ENCODE measurements at regions not wholly inside any gene's neighbourhood (a gene's known extent, or its start where the extent isn't known, plus 50 kb on each side); places are given as distances from the start of the nearest gene placed in this dataset.
"Not testable (repeated sequence)": the region's sequence is repeated elsewhere in the genome, so short reads cannot be mapped to it uniquely, and the experiment has no call there.

DNA sequence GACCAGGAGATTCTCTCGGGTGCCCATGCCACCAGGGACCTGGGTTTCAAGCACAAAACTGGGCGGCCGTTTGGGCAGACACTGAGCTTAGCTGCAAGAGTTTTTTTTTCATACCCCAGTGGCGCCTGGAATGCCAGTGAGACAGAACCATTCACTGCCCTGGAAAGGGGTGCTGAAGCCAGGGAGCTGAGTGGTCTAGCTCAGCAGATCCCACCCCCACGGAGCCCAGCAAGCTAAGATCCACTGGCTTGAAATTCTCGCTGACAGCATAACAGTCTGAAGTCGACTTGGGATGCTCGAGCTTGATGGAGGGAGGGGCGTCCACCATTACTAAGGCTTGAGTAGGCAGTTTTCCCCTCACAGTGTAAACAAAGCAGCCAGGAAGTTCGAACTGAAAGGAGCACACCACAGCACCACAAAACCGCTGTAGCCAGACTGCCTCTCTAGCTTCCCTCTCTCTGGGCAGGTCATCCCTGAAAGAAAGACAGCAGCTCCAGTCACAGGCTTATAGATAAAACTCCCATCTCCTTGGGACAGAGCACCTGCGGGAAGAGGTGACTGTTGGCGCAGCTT is 157.7 kb downstream of the GIPC2 start:
- DNase-seq (ENCODE audit: low spot score); in situ Hi-C loops (cut with MboI; ENCODE audit: low pct_unique_long_range_greater_than_20kb, low sequenced_read_pairs, unreplicated experiment): not testable (repeated sequence)

DNA sequence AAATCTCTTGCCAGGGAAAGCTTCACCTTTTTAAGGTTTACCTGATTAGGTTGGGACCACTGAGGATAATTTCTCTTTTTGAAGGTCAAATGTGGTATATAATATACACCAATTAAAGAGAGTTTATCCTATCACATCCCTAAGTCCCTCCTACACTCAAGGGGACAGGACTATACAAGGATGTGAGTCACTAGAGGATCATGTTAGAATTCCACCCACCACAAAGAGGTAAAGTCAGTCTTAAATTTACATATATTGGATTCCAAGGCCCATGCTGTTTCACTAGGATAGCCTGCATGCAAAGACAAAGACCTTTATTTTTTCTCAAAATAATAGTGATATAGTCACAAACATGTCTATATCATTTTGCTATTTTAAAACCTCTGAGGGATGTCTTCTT is 164.4 kb downstream of the GIPC2 start:
- in situ Hi-C loops (cut with MboI; ENCODE audit: low pct_unique_long_range_greater_than_20kb, low sequenced_read_pairs, unreplicated experiment), result no loop called here
- TF ChIP-seq, protein P1, sequence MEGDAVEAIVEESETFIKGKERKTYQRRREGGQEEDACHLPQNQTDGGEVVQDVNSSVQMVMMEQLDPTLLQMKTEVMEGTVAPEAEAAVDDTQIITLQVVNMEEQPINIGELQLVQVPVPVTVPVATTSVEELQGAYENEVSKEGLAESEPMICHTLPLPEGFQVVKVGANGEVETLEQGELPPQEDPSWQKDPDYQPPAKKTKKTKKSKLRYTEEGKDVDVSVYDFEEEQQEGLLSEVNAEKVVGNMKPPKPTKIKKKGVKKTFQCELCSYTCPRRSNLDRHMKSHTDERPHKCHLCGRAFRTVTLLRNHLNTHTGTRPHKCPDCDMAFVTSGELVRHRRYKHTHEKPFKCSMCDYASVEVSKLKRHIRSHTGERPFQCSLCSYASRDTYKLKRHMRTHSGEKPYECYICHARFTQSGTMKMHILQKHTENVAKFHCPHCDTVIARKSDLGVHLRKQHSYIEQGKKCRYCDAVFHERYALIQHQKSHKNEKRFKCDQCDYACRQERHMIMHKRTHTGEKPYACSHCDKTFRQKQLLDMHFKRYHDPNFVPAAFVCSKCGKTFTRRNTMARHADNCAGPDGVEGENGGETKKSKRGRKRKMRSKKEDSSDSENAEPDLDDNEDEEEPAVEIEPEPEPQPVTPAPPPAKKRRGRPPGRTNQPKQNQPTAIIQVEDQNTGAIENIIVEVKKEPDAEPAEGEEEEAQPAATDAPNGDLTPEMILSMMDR (IDR thresholded peaks at IDR 0.05; ENCODE audit: extremely low read depth, insufficient read depth, missing control alignments), result no peak
- no peak for DNase-seq (ENCODE audit: low spot score)

DNA sequence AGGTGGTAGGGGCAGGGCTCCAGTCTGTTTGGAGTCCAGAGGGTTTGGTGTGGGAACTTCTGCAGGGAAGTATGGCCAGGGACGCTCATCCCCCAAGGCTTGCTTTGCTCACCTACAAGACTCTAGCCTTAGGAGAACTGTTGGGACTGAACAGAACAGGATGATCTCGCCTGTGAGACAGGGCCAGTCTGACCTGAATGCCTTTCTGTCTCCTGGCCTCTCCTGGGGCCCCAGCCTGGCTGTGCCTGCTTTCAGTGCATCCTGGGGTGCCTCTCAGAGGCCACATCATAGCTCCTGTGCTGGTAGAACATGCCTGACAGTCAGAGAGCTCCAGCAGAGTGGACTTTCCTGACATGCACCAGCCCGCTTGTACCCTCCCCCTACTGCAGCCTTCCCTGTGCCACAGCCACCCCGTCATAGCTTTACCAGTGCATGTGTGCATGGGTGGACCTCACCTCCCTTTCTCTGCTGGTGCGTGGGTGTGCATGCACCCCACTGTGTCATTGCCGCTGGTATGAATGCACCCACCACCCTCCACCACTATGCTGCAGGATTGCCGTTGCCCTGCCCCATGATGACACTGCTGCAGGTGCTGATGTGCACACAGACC is 165.8 kb downstream of the GIPC2 start:
- in situ Hi-C loops (cut with MboI; ENCODE audit: low pct_unique_long_range_greater_than_20kb, low sequenced_read_pairs, unreplicated experiment), result no loop called here
- DNase-seq (ENCODE audit: low spot score), result no peak
- TF ChIP-seq, protein P1 (IDR thresholded peaks at IDR 0.05; ENCODE audit: extremely low read depth, insufficient read depth, missing control alignments), result no peak

DNA sequence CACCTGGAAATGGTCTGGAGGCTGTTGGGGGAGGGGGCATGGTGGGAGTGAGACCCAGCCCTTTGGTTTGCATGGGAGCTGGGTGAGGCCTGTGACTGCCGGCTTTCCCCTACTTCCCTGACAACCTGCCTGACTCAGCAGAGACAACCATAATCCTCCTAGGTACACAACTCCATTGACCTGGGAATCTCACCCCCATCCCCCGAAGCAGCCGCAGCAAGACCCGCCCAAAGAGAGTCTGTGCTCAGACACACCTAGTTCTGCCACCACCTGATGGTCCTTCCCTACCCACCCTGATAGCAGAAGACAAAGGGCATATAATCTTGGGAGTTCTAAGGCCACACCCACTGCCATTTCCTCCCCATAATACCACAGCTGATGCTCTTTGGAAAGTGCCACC is 168.6 kb downstream of the GIPC2 start:
- in situ Hi-C loops (cut with MboI; ENCODE audit: low pct_unique_long_range_greater_than_20kb, low sequenced_read_pairs, unreplicated experiment), result no loop called here
- DNase-seq (ENCODE audit: low spot score), result no peak
- TF ChIP-seq, protein P1 (IDR thresholded peaks at IDR 0.05; ENCODE audit: extremely low read depth, insufficient read depth, missing control alignments), result no peak

DNA sequence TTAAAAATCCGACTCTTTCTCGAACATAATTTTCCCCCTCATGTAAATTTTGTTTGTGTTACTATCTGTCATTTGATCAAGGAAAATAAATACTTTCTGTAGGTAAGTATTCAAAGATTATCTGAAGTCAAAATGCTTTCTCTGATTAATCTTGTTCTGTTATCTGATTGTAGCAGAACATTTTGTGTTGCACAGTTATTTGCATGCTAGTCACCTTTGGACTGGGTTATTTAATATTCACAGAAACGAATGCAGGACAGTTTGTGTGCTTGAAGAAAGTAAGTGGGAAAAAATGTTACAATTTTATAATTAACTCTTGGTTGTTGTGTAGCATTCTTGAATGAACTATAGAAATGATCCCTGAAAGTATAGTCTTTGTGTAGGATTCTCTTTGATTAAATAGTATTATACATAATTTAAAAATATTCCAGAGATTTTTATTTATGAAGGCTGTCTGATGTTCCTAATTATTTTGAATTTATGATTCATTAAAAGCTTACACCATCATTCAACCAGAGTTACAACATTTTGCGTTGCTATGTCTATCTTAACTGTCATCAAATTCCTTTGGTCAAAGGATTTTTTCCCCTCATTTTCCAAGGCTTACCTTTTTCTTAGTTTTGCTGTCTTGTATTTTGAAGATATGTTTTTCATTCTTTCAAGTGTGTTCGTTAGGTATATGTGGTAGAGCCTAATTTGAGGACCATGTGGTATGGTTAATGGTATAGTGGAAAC is 176.6 kb downstream of the GIPC2 start:
- TF ChIP-seq, protein P1 (IDR thresholded peaks at IDR 0.05; ENCODE audit: extremely low read depth, insufficient read depth, missing control alignments), result no peak
- in situ Hi-C loops (cut with MboI; ENCODE audit: low pct_unique_long_range_greater_than_20kb, low sequenced_read_pairs, unreplicated experiment), result no loop called here
- DNase-seq (ENCODE audit: low spot score), result no peak

DNA sequence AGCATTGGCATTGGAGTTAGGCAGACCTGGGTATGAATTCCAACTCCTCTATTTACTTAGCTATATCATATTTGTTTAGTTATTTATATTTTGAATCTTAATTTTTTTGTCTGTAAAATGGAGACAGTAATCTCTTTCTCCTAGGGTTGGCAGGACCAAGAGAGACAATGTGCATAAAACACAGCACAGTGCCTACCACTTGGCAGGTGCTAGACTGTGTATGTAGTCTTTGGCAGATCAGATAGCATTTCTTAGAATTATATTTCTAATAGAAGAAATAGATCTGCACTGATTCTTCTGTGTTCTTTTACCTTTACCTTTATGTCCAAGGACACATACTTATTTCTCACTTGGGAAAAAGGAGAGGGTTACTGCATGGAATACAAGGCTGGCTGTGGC is 177.2 kb downstream of the GIPC2 start:
- no peak for DNase-seq (ENCODE audit: low spot score)
- in situ Hi-C loops (cut with MboI; ENCODE audit: low pct_unique_long_range_greater_than_20kb, low sequenced_read_pairs, unreplicated experiment), result no loop called here
- TF ChIP-seq, protein P1 (IDR thresholded peaks at IDR 0.05; ENCODE audit: extremely low read depth, insufficient read depth, missing control alignments), result no peak

Measured in GM13977 (cell line).